Lower leg skin (tissue), 3 donors: ENCODE measurements at regions not wholly inside any gene's neighbourhood (a gene's known extent, or its start where the extent isn't known, plus 50 kb on each side); places are given as distances from the start of the nearest gene placed in this dataset.

ENCODE experiments used
- POLR2A ChIP-seq, 2 donors: fragments of 450-650 bp; IDR thresholded peaks; one replicate each; pipeline ENCODE4 v1.6.1; 2016 to 2017; ENCODE audit warnings: antibody characterized with exemption in 2 of 2, mild to moderate bottlenecking in 1 of 2, moderate library complexity in 1 of 2
- TF ChIP-seq, protein P1 (sequence below), 3 donors: fragments of 450-650 bp; IDR thresholded peaks; one replicate each; pipeline ENCODE4 v1.5.1; 2016; ENCODE audit warnings: antibody characterized with exemption in 3 of 3, mild to moderate bottlenecking in 3 of 3, moderate library complexity in 2 of 3

DNA sequence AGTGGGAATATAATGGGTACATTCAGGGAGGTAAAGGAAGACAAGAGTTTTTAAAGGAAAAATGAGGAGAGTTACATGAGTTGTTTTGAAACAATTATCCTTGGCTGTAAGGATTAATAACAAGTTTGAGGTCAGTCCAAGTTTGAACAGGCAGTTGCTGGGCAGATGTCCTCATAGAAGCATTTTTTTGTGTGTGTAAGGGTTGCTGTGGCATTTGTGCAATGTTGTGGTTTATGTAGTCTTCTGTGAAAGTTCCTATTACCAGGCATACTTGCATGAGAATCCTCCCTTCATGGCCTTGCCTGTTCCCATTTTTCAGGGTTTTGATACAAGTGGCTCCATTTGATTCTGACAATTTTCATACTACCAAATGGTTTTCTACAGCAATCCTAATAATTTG is 400.2 kb downstream of the KCNA4 start:
- TF ChIP-seq, protein P1, sequence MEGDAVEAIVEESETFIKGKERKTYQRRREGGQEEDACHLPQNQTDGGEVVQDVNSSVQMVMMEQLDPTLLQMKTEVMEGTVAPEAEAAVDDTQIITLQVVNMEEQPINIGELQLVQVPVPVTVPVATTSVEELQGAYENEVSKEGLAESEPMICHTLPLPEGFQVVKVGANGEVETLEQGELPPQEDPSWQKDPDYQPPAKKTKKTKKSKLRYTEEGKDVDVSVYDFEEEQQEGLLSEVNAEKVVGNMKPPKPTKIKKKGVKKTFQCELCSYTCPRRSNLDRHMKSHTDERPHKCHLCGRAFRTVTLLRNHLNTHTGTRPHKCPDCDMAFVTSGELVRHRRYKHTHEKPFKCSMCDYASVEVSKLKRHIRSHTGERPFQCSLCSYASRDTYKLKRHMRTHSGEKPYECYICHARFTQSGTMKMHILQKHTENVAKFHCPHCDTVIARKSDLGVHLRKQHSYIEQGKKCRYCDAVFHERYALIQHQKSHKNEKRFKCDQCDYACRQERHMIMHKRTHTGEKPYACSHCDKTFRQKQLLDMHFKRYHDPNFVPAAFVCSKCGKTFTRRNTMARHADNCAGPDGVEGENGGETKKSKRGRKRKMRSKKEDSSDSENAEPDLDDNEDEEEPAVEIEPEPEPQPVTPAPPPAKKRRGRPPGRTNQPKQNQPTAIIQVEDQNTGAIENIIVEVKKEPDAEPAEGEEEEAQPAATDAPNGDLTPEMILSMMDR (IDR thresholded peaks at IDR 0.05): no peak
- no peak for TF ChIP-seq POLR2A (IDR thresholded peaks at IDR 0.05)
